Gastrocnemius medialis (tissue), 4 donors: ENCODE measurements at regions not wholly inside any gene's neighbourhood (a gene's known extent, or its start where the extent isn't known, plus 50 kb on each side); places are given as distances from the start of the nearest gene placed in this dataset.

Source experiments
- POLR2A ChIP-seq, 2 donors: fragments of 450-650 bp; IDR thresholded peaks; one replicate each; pipeline ENCODE4 v1.6.1; 2017; ENCODE audit warnings: antibody characterized with exemption in 2 of 2, mild to moderate bottlenecking in 2 of 2, moderate library complexity in 2 of 2
- TF ChIP-seq, protein P1 (sequence below), 5 experiments: fragments of 450-650 bp in 3 of 5; fragments of 200-600 bp in 2 of 5; sonication (generic) in 2 of 5; IDR thresholded peaks in 4 of 5; conservative IDR thresholded peaks in 1 of 5; 1 replicate in 4 of 5; 2 replicates in 1 of 5; pipeline ENCODE4 v1.5.1; 2016 to 2019; ENCODE audit warnings: antibody characterized with exemption in 5 of 5, mild to moderate bottlenecking in 3 of 5, moderate library complexity in 3 of 5

DNA sequence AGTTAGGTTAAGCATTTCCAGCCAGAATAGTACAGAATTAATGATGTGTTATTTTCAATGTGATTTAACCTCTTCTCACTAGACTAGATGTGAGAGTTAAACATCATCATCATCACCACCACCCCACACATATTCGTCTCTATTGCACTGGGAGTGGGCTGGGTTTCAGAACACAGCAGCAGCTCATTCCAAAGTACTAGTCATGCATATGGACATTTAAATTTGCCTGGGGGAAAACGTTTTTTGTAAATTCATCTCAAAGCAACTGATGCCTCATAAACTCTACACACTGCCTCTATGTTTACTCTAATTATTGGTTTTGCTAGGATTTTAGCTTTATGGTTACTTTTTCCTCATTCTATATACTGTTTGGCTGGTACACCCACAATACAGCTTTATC lies 509.1 kb downstream of the PPP4R3C start:
- TF ChIP-seq POLR2A (IDR thresholded peaks at IDR 0.05) = no peak
- TF ChIP-seq, protein P1, sequence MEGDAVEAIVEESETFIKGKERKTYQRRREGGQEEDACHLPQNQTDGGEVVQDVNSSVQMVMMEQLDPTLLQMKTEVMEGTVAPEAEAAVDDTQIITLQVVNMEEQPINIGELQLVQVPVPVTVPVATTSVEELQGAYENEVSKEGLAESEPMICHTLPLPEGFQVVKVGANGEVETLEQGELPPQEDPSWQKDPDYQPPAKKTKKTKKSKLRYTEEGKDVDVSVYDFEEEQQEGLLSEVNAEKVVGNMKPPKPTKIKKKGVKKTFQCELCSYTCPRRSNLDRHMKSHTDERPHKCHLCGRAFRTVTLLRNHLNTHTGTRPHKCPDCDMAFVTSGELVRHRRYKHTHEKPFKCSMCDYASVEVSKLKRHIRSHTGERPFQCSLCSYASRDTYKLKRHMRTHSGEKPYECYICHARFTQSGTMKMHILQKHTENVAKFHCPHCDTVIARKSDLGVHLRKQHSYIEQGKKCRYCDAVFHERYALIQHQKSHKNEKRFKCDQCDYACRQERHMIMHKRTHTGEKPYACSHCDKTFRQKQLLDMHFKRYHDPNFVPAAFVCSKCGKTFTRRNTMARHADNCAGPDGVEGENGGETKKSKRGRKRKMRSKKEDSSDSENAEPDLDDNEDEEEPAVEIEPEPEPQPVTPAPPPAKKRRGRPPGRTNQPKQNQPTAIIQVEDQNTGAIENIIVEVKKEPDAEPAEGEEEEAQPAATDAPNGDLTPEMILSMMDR (IDR thresholded peaks at IDR 0.05 in 4 of 5, conservative IDR thresholded peaks at IDR 0.05 in 1 of 5) = no peak
